ENCODE measurements at regions not wholly inside any gene's neighbourhood (a gene's known extent, or its start where the extent isn't known, plus 50 kb on each side); places are given as distances from the start of the nearest gene placed in this dataset.
"Not testable (repeated sequence)": the region's sequence is repeated elsewhere in the genome, so short reads cannot be mapped to it uniquely, and the experiment has no call there.

DNA sequence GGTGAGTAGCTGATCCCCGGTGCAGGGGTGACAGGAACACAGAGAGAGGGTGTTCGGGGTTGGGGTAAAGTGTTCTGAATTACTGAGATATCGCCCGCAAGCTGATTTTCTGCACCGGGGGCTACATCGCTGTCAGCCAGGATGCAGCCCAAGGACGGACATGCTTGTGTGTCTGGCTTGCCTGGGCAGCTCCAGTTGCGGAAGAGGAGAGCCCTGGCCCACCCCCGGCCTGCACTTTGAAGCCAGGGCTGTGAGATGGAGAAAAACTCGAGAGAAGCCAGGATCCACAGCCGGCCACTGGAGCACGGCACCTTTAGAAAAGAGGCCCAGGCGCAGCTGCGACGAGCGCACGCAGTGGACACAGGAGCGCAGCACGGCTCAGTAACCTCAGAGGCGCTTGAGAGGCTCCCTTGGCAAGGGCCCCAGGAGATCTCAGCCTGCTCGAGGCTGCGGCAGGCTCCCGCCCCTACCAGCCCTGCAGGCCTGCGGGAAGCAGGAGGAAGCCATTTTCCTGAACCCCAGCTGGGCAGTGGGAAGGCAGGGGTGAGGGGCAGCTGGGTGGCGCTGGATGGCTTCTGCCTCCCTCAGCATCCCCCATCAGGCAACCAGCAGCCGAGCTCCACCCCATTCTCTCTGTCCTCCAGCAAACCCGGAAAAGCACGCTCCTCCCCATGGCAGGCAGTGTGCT lies 59.2 kb downstream of the C9orf50 start:
- no peak for DNase-seq (ENCODE audit: low read depth)

DNA sequence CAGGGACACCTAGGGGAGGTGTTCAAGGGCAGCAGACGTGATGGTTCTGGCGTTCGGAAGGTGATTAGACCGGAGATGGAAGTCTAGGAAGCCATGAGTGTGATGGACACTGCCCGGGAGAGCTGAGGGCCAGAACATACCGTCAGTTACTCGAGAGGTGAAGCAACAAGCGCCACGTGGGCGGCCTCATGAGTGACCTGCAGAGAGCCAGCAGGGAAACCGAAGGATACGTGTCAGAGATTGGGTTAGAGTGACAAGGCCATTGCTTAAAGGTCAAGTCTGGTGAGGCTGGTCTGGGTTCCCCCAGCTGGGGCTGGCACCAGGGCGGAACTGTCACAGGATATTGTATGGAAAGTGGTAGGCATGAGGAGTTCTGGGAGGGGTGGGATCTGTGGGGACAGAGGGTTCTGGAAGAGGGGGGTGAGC lies 60.0 kb downstream of the C9orf50 start:
- DNase-seq (ENCODE audit: low read depth), result no peak

DNA sequence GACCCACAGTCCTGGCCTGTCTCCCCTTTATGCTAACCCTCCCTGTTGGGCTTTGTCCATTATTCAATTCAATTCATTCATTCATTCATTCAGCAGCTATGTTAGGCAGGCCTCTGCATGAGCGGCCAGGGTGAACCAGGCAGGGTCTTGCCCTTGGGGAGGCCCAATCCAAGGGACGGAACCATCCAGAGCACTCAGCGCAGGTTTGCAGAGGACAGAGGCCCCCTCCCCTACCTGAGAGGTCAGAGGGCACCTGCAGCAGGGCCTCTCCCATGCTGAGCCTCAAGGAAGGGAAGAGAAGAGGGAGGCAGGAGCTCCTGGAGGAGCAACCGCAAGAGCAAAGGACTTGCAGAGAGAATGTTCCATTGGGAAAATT lies 61.4 kb downstream of the C9orf50 start:
- DNase-seq (ENCODE audit: low read depth), result no peak

- no peak for DNase-seq (ENCODE audit: low read depth)
Measured at GRCh38 chr9:129558551-129559505, 62.1 kb downstream of the C9orf50 start.

DNA sequence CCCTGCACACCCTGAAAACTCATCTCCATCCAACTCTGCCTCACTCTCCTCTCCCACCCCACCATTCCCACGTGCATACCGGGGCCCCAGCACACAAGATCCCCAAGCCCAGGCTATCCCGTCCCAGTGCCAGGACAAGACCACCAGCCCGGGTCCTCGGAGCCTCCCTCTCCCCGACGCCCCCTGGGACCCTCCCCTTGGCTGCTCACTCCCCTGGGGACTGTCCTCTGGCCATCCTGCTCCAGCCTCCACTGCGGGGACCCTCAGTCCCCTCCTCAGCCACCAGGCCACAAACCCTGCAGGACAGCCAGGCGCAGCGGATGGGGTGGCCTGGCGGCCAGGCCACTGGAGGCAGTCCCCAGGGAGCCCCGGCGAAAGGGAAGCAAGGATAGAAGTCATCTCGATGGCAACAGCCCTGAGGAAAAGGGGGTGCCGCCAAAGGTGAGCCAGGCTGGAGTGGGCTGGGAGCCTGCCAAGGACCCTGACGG lies 62.8 kb downstream of the C9orf50 start:
- DNase-seq (ENCODE audit: low read depth), result no peak

GRCh38 chr9:129557192-129558036 lies 63.5 kb downstream of the C9orf50 start:
- no peak for DNase-seq (ENCODE audit: low read depth)

- no peak for DNase-seq (ENCODE audit: low read depth)
Measured at GRCh38 chr9:129556491-129557191, 64.3 kb downstream of the C9orf50 start.

DNA sequence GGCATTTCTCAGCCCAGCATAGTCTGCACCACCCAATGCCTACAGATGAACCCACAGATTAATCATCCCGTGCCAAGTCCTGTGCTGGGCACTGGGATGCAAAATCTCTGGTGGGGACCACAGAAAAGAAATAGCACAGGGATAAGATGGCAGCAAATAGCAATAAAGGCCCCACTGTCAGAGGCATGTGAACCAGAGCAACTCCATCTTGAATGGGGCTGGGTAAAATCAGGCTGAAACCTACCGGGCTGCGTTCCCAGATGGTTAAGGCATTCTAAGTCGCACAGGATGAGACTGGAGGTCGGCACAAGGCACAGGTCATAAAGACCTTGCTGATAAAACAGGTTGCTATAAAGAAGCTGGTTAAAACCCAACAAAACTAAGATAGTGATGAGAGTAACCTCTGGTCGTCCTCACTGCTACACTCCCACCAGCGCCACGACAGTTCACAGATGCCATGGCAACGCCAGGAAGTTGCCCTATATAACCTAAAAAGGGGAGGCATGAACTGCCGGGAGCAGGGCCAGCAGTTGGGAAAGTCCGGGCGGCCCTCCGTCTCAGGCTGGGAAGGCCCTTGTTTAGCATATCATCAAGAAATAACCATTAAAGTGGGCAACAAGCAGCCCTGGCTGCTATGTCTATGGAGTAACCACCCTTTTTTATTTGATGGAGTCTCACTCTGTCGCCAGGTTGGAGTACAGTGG lies 65.2 kb downstream of the C9orf50 start:
- DNase-seq (ENCODE audit: low read depth), result no peak

- no peak for DNase-seq (ENCODE audit: low read depth)
Measured at GRCh38 chr9:129554649-129555048, 66.3 kb downstream of the C9orf50 start.

DNA sequence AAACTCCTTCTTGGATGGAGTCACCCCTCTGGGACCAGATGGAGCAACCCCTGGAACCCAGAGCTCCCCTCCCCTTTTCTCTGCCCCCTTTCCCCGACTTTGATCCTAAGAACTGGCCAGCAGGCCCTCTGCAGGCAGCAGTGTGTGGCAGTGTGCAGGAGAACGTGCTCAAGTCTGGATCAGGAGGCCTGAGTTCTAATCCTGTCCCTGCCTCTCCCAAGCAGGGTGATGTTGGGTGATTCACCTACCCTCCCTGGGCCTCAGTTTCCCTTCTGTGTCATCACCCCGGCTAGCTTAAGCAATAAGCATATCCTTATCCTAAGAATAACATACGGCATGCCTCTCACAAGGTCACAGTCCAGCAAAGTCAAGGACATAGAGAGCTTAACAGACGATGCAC lies 67.6 kb downstream of the C9orf50 start:
- DNase-seq (ENCODE audit: low read depth), result no peak

DNA sequence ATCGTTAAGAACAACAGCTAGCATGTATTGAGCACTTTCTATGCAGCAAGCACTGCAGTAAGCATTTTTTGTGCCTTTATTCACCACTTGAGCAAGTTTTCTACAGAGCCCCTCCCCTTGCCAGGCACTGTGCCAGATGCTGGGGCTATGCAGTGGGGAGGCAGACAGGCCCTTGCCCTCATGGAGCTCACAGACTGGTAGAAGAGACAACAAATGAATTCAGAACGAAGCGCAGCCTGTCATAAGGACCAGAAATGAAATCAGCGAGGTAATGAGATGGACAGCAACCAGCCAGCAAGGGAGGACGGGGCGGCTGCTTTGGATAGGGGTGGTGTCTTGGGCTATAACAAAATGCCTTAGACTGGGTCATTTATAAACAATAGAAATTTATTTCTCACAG lies 68.8 kb downstream of the C9orf50 start:
- DNase-seq (ENCODE audit: low read depth), result no peak

DNA sequence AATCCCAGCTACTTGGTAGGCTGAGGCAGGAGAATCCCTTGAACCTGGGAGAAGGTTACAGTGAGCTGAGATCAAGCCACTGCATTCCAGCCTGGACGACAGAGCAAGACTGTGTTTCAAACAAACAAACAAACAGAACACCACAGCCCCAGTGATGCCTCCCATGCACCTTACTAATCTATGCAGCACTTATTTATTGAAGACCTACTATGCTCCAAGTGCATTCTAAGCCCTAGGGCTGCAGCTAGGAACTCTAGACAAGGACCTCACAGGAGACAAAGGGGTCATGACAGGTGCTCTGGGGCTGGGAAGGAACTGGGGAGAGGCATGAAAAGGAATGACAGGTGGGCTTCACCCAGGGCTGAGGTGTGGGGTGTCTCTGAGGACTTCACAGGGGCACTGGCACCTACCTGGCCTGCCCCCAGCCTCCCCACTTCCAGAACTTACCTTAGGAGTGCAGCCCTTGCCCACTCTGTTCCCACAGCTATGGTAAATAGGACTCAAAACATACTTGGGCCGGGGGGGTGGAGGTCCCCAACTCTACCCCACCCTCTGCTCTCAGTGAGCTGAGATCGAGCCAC lies 69.4 kb downstream of the C9orf50 start:
- no peak for DNase-seq (ENCODE audit: low read depth)

DNA sequence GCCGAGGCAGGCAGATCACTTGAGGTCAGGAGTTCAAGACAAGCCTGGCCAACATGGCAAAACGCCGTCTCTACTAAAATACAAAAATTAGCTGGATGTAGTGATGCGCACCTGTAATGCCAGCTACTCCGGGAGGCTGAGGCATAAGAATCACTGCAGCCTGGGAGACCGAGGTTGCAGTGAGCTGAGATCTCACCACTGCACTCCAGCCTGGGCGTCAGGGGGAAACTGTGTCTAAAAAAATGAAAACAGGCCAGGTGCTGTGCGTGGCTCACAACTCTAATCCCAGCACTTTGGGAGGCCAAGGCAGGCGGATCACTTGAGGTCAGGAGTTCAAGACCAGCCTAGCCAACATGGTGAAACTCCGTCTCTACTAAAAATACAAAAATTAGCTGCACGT lies 69.9 kb downstream of the C9orf50 start:
- DNase-seq (ENCODE audit: low read depth), result not testable (repeated sequence)

DNA sequence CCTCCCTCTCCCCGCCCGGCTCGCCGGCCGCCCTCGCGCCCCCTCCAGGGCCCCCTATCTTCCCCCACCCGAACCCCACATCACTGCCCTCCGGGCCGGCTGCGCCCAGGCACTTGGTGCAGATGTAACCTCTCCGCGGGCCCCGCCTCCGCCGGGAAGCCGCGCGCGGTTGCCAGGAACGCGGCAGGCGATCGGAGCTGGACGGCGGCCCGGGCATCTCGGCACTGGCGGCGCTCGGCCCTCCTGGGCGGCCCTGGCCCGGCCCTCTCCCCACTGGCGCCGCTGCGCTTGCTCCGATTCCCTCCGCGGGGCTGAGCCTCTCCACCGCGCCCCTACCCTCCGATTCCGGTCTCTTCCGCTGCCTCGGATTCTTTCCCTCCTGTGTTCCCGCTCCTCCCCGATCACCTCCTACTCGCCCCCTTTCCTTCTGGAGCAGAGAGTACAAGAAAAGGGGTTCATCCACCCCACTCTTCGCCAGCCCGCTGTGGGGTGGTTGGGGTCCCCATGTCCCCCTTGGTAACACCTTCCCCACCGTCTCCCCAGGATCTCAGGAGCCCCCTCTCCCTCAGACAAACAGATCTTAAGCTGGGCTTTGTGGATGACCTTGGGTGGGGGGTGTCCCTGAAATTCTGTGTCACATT lies 70.6 kb downstream of the C9orf50 start:
- DNase-seq (ENCODE audit: low read depth), result no peak

DNA sequence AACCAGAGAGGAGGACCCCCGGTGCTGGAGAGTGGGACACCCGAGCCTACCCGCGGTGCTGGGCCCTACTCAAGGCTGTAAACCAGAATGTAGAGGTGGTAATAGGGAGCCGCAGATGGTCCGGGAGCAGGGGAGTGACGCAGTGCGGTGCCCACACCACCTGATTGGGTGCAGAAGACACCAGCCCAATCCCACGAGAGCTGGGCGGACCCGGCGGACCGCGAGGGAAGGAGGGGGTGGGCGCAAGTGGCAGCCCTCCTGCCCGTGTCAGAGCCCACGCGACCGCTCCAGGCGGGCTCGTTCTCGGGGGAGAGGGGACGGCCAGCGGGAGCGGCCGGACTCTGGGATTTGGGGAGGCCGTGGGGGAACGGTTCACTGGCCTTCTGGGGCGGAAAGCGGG lies 71.2 kb downstream of the C9orf50 start:
- no peak for DNase-seq (ENCODE audit: low read depth)

GRCh38 chr9:129549139-129549538 lies 71.8 kb downstream of the C9orf50 start:
- DNase-seq (ENCODE audit: low read depth), result no peak

GRCh38 chr9:129548571-129549135 lies 72.2 kb downstream of the C9orf50 start:
- DNase-seq (ENCODE audit: low read depth), result no peak

DNA sequence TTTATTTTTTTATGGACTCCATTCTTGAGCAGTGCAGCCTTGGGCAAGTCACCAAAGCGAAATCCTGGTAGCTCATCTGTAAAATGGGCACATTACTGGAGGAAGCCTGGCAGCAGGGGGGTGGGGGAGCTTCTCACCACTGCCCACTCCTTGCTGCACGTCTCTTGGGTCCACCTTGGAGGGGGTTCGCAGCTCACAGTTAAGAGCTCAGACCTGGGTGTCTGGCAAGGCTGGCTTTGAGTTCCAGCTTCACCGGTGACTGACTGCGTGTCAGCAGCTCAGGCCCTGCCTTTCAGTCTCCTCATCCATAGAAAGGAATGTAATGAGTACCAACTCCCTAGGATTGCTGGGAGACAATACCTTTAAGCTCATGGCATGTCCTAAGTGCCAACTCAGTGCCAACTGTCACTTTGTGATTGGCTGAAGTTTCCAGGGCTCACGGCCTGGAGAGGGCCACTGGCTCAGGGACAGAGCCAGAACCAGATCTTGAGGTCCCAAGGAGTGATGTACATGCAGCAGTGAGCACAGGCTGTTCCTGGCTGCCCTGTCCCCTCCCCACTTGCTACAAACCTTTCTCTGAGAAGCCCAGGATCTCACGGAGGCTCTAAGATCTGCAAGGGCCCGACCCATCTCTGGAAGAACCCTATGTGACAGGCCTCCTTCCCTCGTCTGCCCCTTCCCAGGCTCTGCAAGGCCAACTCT lies 72.9 kb downstream of the C9orf50 start:
- no peak for DNase-seq (ENCODE audit: low read depth)

- DNase-seq (ENCODE audit: low read depth), result no peak
Measured at GRCh38 chr9:129547063-129547462, 73.8 kb downstream of the C9orf50 start.
